ENCODE measurements at regions not wholly inside any gene's neighbourhood (a gene's known extent, or its start where the extent isn't known, plus 50 kb on each side); places are given as distances from the start of the nearest gene placed in this dataset.
"Not testable (repeated sequence)": the region's sequence is repeated elsewhere in the genome, so short reads cannot be mapped to it uniquely, and the experiment has no call there.

- Histone ChIP-seq H3K9ac (no peak overlapping the region), H3K9me3 (no peaks in the 10 kb centered on the region)
Observed at GRCh38 chr1:25117233-25117823, 115.0 kb downstream of the SYF2 start.

GRCh38 chr1:25116832-25117231, 115.5 kb downstream of the SYF2 start:
- no peak overlapping the region for H3K27ac ChIP-seq
- H3K4me2 ChIP-seq: no peak overlapping the region
- no peak overlapping the region for H3K4me3 ChIP-seq
- peaks cover 13% of the 10 kb centered on the region for H3K4me1 ChIP-seq
- no peaks in the 10 kb centered on the region for H4K20me1 ChIP-seq
- no peaks in the 10 kb centered on the region for H3K36me3 ChIP-seq
- no peaks in the 10 kb centered on the region for H3K27me3 ChIP-seq
- no peak for TF ChIP-seq Cebpa-rat (IDR thresholded peaks at IDR 0.05)
- H3K9me3 ChIP-seq: no peaks in the 10 kb centered on the region
- H3K9ac ChIP-seq: no peak overlapping the region

More at GRCh38 chr1:25117233-25117823, 115.0 kb downstream of the SYF2 start:
- no peaks in the 10 kb centered on the region for H3K27me3 ChIP-seq
- TF ChIP-seq Cebpa-rat (IDR thresholded peaks at IDR 0.05): no peak
- no peak overlapping the region for H3K4me2 ChIP-seq
- H3K4me1 ChIP-seq: peaks cover 13% of the 10 kb centered on the region
- no peaks in the 10 kb centered on the region for H4K20me1 ChIP-seq
- no peaks in the 10 kb centered on the region for H3K36me3 ChIP-seq
- H3K4me3 ChIP-seq: no peak overlapping the region
- H3K27ac ChIP-seq: no peak overlapping the region

- H4K20me1 ChIP-seq, H3K9ac ChIP-seq, H3K4me2 ChIP-seq, H3K27ac ChIP-seq, H3K9me3 ChIP-seq, H3K36me3 ChIP-seq, H3K27me3 ChIP-seq, H3K4me3 ChIP-seq: not testable (repeated sequence)
- H3K4me1 ChIP-seq: peaks cover 13% of the 10 kb centered on the region
Observed at GRCh38 chr1:25116117-25116516, 116.2 kb downstream of the SYF2 start.

GRCh38 chr1:25113731-25114130, 118.6 kb downstream of the SYF2 start:
- no peak for TF ChIP-seq Cebpa-rat (IDR thresholded peaks at IDR 0.05)
- no peak overlapping the region for H3K27ac ChIP-seq
- no peaks in the 10 kb centered on the region for H3K27me3 ChIP-seq
- no peak overlapping the region for H3K9ac ChIP-seq
- no peak overlapping the region for H3K4me3 ChIP-seq
- no peaks in the 10 kb centered on the region for H4K20me1 ChIP-seq
- no peaks in the 10 kb centered on the region for H3K36me3 ChIP-seq
- no peaks in the 10 kb centered on the region for H3K4me1 ChIP-seq
- peaks cover 11% of the 10 kb centered on the region for H3K9me3 ChIP-seq
- no peak overlapping the region for H3K4me2 ChIP-seq

GRCh38 chr1:25113086-25113485, 119.2 kb downstream of the SYF2 start:
- H3K9me3 ChIP-seq: peaks cover 11% of the 10 kb centered on the region
- no peak overlapping the region for H3K9ac ChIP-seq
- no peaks in the 10 kb centered on the region for H3K4me1 ChIP-seq
- TF ChIP-seq Cebpa-rat (IDR thresholded peaks at IDR 0.05): no peak
- H3K4me3 ChIP-seq: no peak overlapping the region
- no peaks in the 10 kb centered on the region for H4K20me1 ChIP-seq
- no peak overlapping the region for H3K27ac ChIP-seq
- H3K4me2 ChIP-seq: no peak overlapping the region
- H3K36me3 ChIP-seq: no peaks in the 10 kb centered on the region
- no peaks in the 10 kb centered on the region for H3K27me3 ChIP-seq

- Histone ChIP-seq H3K9ac (no peak overlapping the region), H3K4me2 (no peak overlapping the region), H3K27me3 (no peaks in the 10 kb centered on the region), H4K20me1 (no peaks in the 10 kb centered on the region), H3K27ac (no peak overlapping the region), H3K4me1 (no peaks in the 10 kb centered on the region), H3K36me3 (no peaks in the 10 kb centered on the region), H3K9me3 (peaks cover 11% of the 10 kb centered on the region), H3K4me3 (no peak overlapping the region)
- no peak for TF ChIP-seq Cebpa-rat (IDR thresholded peaks at IDR 0.05)
Observed at GRCh38 chr1:25112400-25112799, 119.9 kb downstream of the SYF2 start.

- Histone ChIP-seq H4K20me1 (no peaks in the 10 kb centered on the region), H3K9me3 (peaks cover 11% of the 10 kb centered on the region), H3K27ac (no peak overlapping the region), H3K4me2 (no peak overlapping the region), H3K27me3 (no peaks in the 10 kb centered on the region), H3K9ac (no peak overlapping the region), H3K4me1 (no peaks in the 10 kb centered on the region), H3K36me3 (no peaks in the 10 kb centered on the region), H3K4me3 (no peak overlapping the region)
- TF ChIP-seq Cebpa-rat (IDR thresholded peaks at IDR 0.05): no peak
Observed at GRCh38 chr1:25111706-25112105, 120.6 kb downstream of the SYF2 start.

GRCh38 chr1:25110485-25110884, 121.8 kb downstream of the SYF2 start:
- no peak overlapping the region for H3K9ac ChIP-seq
- H3K4me1 ChIP-seq: no peaks in the 10 kb centered on the region
- no peaks in the 10 kb centered on the region for H4K20me1 ChIP-seq
- no peak for TF ChIP-seq Cebpa-rat (IDR thresholded peaks at IDR 0.05)
- no peaks in the 10 kb centered on the region for H3K27me3 ChIP-seq
- peaks cover 11% of the 10 kb centered on the region for H3K9me3 ChIP-seq
- no peak overlapping the region for H3K4me3 ChIP-seq
- no peak overlapping the region for H3K4me2 ChIP-seq
- H3K27ac ChIP-seq: no peak overlapping the region
- H3K36me3 ChIP-seq: no peaks in the 10 kb centered on the region

- H3K4me1 ChIP-seq: no peaks in the 10 kb centered on the region
- H3K27ac ChIP-seq: no peak overlapping the region
- no peak overlapping the region for H3K9ac ChIP-seq
- H4K20me1 ChIP-seq: no peaks in the 10 kb centered on the region
- H3K36me3 ChIP-seq: no peaks in the 10 kb centered on the region
- no peaks in the 10 kb centered on the region for H3K27me3 ChIP-seq
- H3K4me2 ChIP-seq: no peak overlapping the region
- no peak for TF ChIP-seq Cebpa-rat (IDR thresholded peaks at IDR 0.05)
- H3K4me3 ChIP-seq: no peak overlapping the region
- H3K9me3 ChIP-seq: peaks cover 11% of the 10 kb centered on the region
Observed at GRCh38 chr1:25110036-25110435, 122.3 kb downstream of the SYF2 start.

- no peaks in the 10 kb centered on the region for H4K20me1 ChIP-seq
- TF ChIP-seq Cebpa-rat (IDR thresholded peaks at IDR 0.05): no peak
- H3K27ac ChIP-seq: no peak overlapping the region
- H3K9ac ChIP-seq: no peak overlapping the region
- H3K4me1 ChIP-seq: no peaks in the 10 kb centered on the region
- H3K4me3 ChIP-seq: no peak overlapping the region
- no peaks in the 10 kb centered on the region for H3K36me3 ChIP-seq
- H3K9me3 ChIP-seq: peaks cover 11% of the 10 kb centered on the region
- no peak overlapping the region for H3K4me2 ChIP-seq
- no peaks in the 10 kb centered on the region for H3K27me3 ChIP-seq
Observed at GRCh38 chr1:25109531-25109951, 122.8 kb downstream of the SYF2 start.

- H3K4me1 ChIP-seq: peaks cover 9% of the 10 kb centered on the region
- H4K20me1 ChIP-seq: no peaks in the 10 kb centered on the region
- H3K27ac ChIP-seq: no peak overlapping the region
- H3K9me3 ChIP-seq: peaks cover 11% of the 10 kb centered on the region
- TF ChIP-seq Cebpa-rat (IDR thresholded peaks at IDR 0.05): no peak
- H3K4me2 ChIP-seq: no peak overlapping the region
- no peak overlapping the region for H3K4me3 ChIP-seq
- no peaks in the 10 kb centered on the region for H3K27me3 ChIP-seq
- no peaks in the 10 kb centered on the region for H3K36me3 ChIP-seq
- no peak overlapping the region for H3K9ac ChIP-seq
Observed at GRCh38 chr1:25107643-25108010, 124.7 kb downstream of the SYF2 start.

Measured in BLaER1 (cell line).